ENCODE measurements at regions not wholly inside any gene's neighbourhood (a gene's known extent, or its start where the extent isn't known, plus 50 kb on each side); places are given as distances from the start of the nearest gene placed in this dataset.

DNA sequence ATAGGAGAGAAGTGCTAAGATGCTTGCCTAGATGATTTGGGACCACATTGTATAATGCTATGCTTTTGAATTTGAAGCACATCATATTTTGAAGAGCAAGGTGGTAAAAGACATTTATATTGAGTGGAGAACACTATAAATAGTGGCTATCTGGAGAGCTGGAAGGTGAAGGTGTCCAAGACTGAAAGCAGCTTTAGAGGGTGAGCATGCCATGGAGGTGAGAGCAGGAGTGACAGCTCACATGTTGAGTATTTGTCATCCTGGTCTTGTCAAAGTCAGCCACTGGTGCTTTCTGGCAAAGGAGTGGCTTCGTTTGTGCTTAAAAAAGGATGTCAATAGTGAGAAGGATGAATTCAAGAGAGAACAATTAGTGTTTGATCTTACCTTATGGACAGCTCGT lies 225.9 kb downstream of the COG6 start:
- TF ChIP-seq, protein P1, sequence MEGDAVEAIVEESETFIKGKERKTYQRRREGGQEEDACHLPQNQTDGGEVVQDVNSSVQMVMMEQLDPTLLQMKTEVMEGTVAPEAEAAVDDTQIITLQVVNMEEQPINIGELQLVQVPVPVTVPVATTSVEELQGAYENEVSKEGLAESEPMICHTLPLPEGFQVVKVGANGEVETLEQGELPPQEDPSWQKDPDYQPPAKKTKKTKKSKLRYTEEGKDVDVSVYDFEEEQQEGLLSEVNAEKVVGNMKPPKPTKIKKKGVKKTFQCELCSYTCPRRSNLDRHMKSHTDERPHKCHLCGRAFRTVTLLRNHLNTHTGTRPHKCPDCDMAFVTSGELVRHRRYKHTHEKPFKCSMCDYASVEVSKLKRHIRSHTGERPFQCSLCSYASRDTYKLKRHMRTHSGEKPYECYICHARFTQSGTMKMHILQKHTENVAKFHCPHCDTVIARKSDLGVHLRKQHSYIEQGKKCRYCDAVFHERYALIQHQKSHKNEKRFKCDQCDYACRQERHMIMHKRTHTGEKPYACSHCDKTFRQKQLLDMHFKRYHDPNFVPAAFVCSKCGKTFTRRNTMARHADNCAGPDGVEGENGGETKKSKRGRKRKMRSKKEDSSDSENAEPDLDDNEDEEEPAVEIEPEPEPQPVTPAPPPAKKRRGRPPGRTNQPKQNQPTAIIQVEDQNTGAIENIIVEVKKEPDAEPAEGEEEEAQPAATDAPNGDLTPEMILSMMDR (conservative IDR thresholded peaks at IDR 0.05), result no peak
- TF ChIP-seq ZFX (IDR thresholded peaks at IDR 0.05), result no peak

All from C4-2B (cell line).